Vagina (tissue), 2 donors: ENCODE measurements at regions not wholly inside any gene's neighbourhood (a gene's known extent, or its start where the extent isn't known, plus 50 kb on each side); places are given as distances from the start of the nearest gene placed in this dataset.

Experiments
- CTCF ChIP-seq, 3 experiments: fragments of 450-650 bp in 2 of 3; fragments of 200-600 bp in 1 of 3; sonication (generic) in 1 of 3; IDR thresholded peaks; one replicate each; pipeline ENCODE4 v1.5.1; 2017 to 2019; ENCODE audit warnings: antibody characterized with exemption in 3 of 3, mild to moderate bottlenecking in 2 of 3, moderate library complexity in 2 of 3
- POLR2A ChIP-seq, 2 donors: fragments of 450-650 bp; IDR thresholded peaks; one replicate each; pipeline ENCODE4 v1.6.1; 2017; ENCODE audit warnings: antibody characterized with exemption in 2 of 2, mild to moderate bottlenecking in 2 of 2, moderate library complexity in 2 of 2
- POLR2AphosphoS5 ChIP-seq, 2 donors: sonication (generic); formaldehyde crosslinking; IDR thresholded peaks; one replicate each; pipeline ENCODE4 v1.9.0; 2017; ENCODE audit warnings: antibody characterized with exemption in 2 of 2, mild to moderate bottlenecking in 2 of 2, low read depth in 1 of 2; ENCODE audit not compliant: insufficient read depth in 1 of 2

- TF ChIP-seq CTCF (IDR thresholded peaks at IDR 0.05) = no peak
- no peak for TF ChIP-seq POLR2AphosphoS5 (IDR thresholded peaks at IDR 0.05; ENCODE audit: insufficient read depth in 1 of 2, low read depth in 1 of 2)
- no peak for TF ChIP-seq POLR2A (IDR thresholded peaks at IDR 0.05)
Observed at GRCh38 chr3:81094986-81095385, 666.5 kb downstream of the GBE1 start.
